ENCODE measurements at regions not wholly inside any gene's neighbourhood (a gene's known extent, or its start where the extent isn't known, plus 50 kb on each side); places are given as distances from the start of the nearest gene placed in this dataset.

DNA sequence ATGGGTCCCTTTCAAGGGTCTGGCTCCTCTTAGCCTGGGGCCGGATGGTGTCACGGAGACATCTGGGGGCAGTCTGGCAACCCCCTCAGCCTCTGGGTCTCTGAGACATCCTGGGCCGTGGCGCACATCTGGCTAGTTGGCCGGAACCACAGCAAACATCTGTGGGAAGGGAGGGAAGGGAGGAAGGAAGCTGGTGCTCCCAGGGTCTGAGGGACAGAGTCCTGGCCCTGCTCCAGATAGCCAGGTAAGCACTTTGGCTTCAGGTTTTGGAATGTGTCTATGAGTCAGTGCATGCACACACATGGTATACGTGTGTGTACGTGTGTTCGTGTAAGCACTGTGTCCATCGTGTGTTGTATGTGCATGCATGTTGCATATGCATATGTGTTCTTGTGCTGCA lies 225.1 kb downstream of the MN1 start:
- TF ChIP-seq, protein P1, sequence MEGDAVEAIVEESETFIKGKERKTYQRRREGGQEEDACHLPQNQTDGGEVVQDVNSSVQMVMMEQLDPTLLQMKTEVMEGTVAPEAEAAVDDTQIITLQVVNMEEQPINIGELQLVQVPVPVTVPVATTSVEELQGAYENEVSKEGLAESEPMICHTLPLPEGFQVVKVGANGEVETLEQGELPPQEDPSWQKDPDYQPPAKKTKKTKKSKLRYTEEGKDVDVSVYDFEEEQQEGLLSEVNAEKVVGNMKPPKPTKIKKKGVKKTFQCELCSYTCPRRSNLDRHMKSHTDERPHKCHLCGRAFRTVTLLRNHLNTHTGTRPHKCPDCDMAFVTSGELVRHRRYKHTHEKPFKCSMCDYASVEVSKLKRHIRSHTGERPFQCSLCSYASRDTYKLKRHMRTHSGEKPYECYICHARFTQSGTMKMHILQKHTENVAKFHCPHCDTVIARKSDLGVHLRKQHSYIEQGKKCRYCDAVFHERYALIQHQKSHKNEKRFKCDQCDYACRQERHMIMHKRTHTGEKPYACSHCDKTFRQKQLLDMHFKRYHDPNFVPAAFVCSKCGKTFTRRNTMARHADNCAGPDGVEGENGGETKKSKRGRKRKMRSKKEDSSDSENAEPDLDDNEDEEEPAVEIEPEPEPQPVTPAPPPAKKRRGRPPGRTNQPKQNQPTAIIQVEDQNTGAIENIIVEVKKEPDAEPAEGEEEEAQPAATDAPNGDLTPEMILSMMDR (IDR thresholded peaks at IDR 0.05): no peak
- no peak for TF ChIP-seq EZH2 (IDR thresholded peaks at IDR 0.05; ENCODE audit: borderline replicate concordance, insufficient read depth, low read depth, low read length, poor library complexity, severe bottlenecking)
